ENCODE measurements at regions not wholly inside any gene's neighbourhood (a gene's known extent, or its start where the extent isn't known, plus 50 kb on each side); places are given as distances from the start of the nearest gene placed in this dataset.

GRCh38 chr5:124088289-124089032 is 576.5 kb downstream of the CSNK1G3 start:
- TF ChIP-seq ZFX (IDR thresholded peaks at IDR 0.05; ENCODE audit: borderline replicate concordance) = no peak
- TF ChIP-seq, protein P1, sequence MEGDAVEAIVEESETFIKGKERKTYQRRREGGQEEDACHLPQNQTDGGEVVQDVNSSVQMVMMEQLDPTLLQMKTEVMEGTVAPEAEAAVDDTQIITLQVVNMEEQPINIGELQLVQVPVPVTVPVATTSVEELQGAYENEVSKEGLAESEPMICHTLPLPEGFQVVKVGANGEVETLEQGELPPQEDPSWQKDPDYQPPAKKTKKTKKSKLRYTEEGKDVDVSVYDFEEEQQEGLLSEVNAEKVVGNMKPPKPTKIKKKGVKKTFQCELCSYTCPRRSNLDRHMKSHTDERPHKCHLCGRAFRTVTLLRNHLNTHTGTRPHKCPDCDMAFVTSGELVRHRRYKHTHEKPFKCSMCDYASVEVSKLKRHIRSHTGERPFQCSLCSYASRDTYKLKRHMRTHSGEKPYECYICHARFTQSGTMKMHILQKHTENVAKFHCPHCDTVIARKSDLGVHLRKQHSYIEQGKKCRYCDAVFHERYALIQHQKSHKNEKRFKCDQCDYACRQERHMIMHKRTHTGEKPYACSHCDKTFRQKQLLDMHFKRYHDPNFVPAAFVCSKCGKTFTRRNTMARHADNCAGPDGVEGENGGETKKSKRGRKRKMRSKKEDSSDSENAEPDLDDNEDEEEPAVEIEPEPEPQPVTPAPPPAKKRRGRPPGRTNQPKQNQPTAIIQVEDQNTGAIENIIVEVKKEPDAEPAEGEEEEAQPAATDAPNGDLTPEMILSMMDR (IDR thresholded peaks at IDR 0.05) = no peak
- H3K27ac ChIP-seq = no peak overlapping the region

DNA sequence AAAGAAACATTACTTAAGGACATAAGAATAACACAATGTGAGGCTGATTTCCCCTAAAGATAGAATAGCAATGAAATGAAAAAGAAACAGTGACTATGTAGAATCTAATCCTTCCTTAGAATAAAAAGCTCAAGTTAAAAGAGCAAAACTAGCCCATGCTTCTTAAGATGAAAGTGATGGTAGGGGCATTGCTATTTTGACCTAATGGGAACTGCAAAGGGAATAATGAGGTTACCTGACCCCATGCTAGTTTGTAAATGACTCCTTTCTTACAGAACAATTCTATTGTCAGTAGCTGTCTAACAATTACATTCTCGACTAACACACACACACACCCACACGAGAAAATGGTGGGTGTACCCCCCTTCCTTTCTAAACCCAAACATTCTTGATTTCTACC is 575.8 kb downstream of the CSNK1G3 start:
- TF ChIP-seq, protein P1 (IDR thresholded peaks at IDR 0.05) = no peak
- no peak for TF ChIP-seq ZFX (IDR thresholded peaks at IDR 0.05; ENCODE audit: borderline replicate concordance)
- no peak overlapping the region for H3K27ac ChIP-seq

- no peak for TF ChIP-seq ZFX (IDR thresholded peaks at IDR 0.05; ENCODE audit: borderline replicate concordance)
- TF ChIP-seq, protein P1 (IDR thresholded peaks at IDR 0.05) = no peak
- no peak overlapping the region for H3K27ac ChIP-seq
Measured at GRCh38 chr5:124080256-124080655, 568.3 kb downstream of the CSNK1G3 start.

DNA sequence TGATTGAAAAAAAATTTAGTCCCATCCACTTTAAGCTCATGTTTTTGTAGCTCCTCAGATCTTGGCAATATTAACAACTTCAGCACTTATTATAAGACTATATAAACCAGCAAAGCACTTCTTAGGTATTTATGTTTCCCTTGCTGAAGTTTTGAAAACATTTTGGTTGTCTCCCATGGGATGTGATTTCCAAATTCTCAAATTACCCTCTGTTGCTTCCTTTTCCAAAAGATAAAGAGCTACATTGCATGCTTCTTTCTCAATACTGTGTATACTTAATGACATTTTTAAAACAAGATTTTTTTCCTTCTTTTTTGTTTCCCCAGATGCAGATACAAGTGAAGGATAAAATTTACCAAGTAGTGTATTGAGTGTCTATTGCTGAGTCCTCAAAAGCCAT is 567.1 kb downstream of the CSNK1G3 start:
- no peak overlapping the region for H3K27ac ChIP-seq

GRCh38 chr5:124074500-124074899 is 562.5 kb downstream of the CSNK1G3 start:
- TF ChIP-seq ZFX (IDR thresholded peaks at IDR 0.05; ENCODE audit: borderline replicate concordance) = no peak
- TF ChIP-seq, protein P1 (IDR thresholded peaks at IDR 0.05) = no peak
- H3K27ac ChIP-seq = no peak overlapping the region

More for the DNA sequence above, 567.1 kb downstream of the CSNK1G3 start:
- TF ChIP-seq ZFX (IDR thresholded peaks at IDR 0.05; ENCODE audit: borderline replicate concordance) = no peak
- TF ChIP-seq, protein P1 (IDR thresholded peaks at IDR 0.05) = no peak

DNA sequence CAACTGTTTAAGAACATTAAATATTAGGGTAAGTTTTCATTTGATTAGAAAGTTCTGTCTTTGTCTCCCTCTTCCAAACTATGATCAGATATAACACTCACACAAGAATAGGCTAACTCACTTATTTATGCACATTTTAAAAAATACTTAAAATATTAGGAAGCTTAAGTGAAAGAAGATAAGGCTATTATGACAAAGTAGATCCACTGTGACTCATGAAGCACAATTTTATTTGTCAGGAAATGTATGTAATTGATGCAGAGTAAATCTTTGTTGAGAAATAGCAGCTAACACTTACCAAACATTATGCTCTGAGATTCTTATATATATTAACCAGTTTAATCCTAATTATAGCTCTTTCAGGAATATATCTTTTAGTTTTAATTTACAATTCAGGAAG is 560.6 kb downstream of the CSNK1G3 start:
- H3K27ac ChIP-seq = no peak overlapping the region
- TF ChIP-seq, protein P1 (IDR thresholded peaks at IDR 0.05) = no peak

GRCh38 chr5:124071039-124071438 is 559.1 kb downstream of the CSNK1G3 start:
- H3K27ac ChIP-seq = no peak overlapping the region
- TF ChIP-seq, protein P1 (IDR thresholded peaks at IDR 0.05) = no peak
- no peak for TF ChIP-seq ZFX (IDR thresholded peaks at IDR 0.05; ENCODE audit: borderline replicate concordance)

Measured in 22Rv1 (cell line).